ENCODE measurements at regions not wholly inside any gene's neighbourhood (a gene's known extent, or its start where the extent isn't known, plus 50 kb on each side); places are given as distances from the start of the nearest gene placed in this dataset.

DNA sequence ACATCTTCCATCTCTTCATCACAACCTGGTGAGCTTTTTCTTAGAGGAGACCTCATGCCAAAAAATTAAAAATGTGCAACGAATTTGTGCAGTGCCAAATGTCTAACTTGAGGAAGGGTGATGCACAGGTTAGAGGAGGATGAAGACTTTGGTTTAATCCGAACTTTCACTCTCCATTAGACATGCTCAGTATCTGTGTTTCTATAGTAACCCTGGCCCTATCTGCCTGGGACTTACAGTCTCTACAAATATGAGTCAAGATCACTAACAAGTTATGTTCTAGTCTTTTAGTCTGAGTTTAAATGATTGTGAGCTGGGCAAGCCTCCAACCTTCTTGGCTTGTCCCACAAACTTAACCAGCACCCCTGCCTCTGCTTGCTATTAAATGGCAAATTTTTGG is 377.0 kb downstream of the BMP2 start (continued):
- TF ChIP-seq, protein P1, sequence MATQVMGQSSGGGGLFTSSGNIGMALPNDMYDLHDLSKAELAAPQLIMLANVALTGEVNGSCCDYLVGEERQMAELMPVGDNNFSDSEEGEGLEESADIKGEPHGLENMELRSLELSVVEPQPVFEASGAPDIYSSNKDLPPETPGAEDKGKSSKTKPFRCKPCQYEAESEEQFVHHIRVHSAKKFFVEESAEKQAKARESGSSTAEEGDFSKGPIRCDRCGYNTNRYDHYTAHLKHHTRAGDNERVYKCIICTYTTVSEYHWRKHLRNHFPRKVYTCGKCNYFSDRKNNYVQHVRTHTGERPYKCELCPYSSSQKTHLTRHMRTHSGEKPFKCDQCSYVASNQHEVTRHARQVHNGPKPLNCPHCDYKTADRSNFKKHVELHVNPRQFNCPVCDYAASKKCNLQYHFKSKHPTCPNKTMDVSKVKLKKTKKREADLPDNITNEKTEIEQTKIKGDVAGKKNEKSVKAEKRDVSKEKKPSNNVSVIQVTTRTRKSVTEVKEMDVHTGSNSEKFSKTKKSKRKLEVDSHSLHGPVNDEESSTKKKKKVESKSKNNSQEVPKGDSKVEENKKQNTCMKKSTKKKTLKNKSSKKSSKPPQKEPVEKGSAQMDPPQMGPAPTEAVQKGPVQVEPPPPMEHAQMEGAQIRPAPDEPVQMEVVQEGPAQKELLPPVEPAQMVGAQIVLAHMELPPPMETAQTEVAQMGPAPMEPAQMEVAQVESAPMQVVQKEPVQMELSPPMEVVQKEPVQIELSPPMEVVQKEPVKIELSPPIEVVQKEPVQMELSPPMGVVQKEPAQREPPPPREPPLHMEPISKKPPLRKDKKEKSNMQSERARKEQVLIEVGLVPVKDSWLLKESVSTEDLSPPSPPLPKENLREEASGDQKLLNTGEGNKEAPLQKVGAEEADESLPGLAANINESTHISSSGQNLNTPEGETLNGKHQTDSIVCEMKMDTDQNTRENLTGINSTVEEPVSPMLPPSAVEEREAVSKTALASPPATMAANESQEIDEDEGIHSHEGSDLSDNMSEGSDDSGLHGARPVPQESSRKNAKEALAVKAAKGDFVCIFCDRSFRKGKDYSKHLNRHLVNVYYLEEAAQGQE (IDR thresholded peaks at IDR 0.05): no peak
- TF ChIP-seq TAF1 (conservative IDR thresholded peaks at IDR 0.05) (no peak), YY1 (IDR thresholded peaks at IDR 0.05) (no peak), RAD21 (IDR thresholded peaks at IDR 0.05) (no peak), FOXA2 (IDR thresholded peaks at IDR 0.05) (no peak), FOXA1 (IDR thresholded peaks at IDR 0.05) (no peak), RXRA (IDR thresholded peaks at IDR 0.05) (no peak)

DNA sequence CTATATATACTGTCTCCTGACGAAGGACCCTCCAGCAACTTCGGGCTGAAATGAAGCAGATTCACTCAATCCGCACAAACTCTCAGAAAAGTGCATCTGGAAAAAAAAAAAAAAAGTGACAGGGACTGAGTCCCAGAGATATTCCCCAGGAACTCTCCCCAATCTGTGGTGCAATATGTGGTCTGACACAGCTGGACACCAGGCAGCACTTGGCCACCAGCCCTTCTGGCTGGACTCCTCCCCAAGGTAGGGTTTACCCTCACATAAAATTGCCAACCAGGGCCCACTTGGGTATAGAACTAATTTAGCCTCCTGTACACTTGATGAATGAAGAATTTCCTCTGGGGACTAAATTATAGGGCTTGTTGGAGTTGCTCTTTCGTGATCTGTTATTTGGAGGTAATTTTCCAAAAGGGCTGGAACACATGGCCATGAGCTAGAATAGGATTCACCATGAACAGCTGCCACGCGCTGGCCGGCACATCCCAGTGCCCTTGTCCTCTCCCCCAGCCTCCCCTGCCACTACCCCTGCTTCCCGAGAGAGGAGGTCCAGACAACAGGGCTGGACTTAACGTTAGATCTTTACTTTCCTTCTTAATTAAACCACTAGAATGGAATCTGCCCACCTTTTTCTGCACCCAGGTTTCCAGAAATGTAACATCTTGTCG is 379.2 kb downstream of the BMP2 start:
- DNase-seq (ENCODE audit: low spot score): no peak
- no peak for TF ChIP-seq GABPA (IDR thresholded peaks at IDR 0.05 in 1 of 2, conservative IDR thresholded peaks at IDR 0.05 in 1 of 2)
- TF ChIP-seq YY1 (IDR thresholded peaks at IDR 0.05): no peak
- no peak for TF ChIP-seq HNF4G (IDR thresholded peaks at IDR 0.05)
- TF ChIP-seq RAD21 (IDR thresholded peaks at IDR 0.05): peak in 1 of 2 donors; percentile 6
- TF ChIP-seq TAF1 (conservative IDR thresholded peaks at IDR 0.05): no peak
- TF ChIP-seq EGR1 (IDR thresholded peaks at IDR 0.05; ENCODE audit: low read depth in 2 of 2): peak in 1 of 2 donors; percentile 34
- TF ChIP-seq, protein P2, sequence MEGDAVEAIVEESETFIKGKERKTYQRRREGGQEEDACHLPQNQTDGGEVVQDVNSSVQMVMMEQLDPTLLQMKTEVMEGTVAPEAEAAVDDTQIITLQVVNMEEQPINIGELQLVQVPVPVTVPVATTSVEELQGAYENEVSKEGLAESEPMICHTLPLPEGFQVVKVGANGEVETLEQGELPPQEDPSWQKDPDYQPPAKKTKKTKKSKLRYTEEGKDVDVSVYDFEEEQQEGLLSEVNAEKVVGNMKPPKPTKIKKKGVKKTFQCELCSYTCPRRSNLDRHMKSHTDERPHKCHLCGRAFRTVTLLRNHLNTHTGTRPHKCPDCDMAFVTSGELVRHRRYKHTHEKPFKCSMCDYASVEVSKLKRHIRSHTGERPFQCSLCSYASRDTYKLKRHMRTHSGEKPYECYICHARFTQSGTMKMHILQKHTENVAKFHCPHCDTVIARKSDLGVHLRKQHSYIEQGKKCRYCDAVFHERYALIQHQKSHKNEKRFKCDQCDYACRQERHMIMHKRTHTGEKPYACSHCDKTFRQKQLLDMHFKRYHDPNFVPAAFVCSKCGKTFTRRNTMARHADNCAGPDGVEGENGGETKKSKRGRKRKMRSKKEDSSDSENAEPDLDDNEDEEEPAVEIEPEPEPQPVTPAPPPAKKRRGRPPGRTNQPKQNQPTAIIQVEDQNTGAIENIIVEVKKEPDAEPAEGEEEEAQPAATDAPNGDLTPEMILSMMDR (IDR thresholded peaks at IDR 0.05; ENCODE audit: low read depth, low read length, missing input control): no peak
- peak in 1 of 2 donors; percentile 45 for TF ChIP-seq JUND (IDR thresholded peaks at IDR 0.05)
- TF ChIP-seq HNF4A (conservative IDR thresholded peaks at IDR 0.05): peak in 1 of 2 donors; percentile 37
- TF ChIP-seq, protein P1 (IDR thresholded peaks at IDR 0.05): no peak
- TF ChIP-seq, protein P3, sequence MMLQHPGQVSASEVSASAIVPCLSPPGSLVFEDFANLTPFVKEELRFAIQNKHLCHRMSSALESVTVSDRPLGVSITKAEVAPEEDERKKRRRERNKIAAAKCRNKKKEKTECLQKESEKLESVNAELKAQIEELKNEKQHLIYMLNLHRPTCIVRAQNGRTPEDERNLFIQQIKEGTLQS (IDR thresholded peaks at IDR 0.05): no peak
- TF ChIP-seq FOXA2 (IDR thresholded peaks at IDR 0.05): no peak
- no peak for TF ChIP-seq FOXA1 (IDR thresholded peaks at IDR 0.05)
- no peak for TF ChIP-seq NR2F2 (IDR thresholded peaks at IDR 0.05)
- TF ChIP-seq RXRA (IDR thresholded peaks at IDR 0.05): peak in 1 of 2 donors; percentile 33
- TF ChIP-seq, protein P4, sequence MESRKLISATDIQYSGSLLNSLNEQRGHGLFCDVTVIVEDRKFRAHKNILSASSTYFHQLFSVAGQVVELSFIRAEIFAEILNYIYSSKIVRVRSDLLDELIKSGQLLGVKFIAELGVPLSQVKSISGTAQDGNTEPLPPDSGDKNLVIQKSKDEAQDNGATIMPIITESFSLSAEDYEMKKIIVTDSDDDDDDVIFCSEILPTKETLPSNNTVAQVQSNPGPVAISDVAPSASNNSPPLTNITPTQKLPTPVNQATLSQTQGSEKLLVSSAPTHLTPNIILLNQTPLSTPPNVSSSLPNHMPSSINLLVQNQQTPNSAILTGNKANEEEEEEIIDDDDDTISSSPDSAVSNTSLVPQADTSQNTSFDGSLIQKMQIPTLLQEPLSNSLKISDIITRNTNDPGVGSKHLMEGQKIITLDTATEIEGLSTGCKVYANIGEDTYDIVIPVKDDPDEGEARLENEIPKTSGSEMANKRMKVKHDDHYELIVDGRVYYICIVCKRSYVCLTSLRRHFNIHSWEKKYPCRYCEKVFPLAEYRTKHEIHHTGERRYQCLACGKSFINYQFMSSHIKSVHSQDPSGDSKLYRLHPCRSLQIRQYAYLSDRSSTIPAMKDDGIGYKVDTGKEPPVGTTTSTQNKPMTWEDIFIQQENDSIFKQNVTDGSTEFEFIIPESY (IDR thresholded peaks at IDR 0.05): no peak
- TF ChIP-seq, protein P5, sequence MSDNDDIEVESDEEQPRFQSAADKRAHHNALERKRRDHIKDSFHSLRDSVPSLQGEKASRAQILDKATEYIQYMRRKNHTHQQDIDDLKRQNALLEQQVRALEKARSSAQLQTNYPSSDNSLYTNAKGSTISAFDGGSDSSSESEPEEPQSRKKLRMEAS (IDR thresholded peaks at IDR 0.05): no peak
- no peak for TF ChIP-seq SP1 (IDR thresholded peaks at IDR 0.05)
- Histone ChIP-seq H3K9ac (ENCODE audit: low read depth in 1 of 2, low read length in 2 of 2) (no peak overlapping the region), H3K27ac (ENCODE audit: low read depth in 1 of 2, low read length in 2 of 2) (peak overlapping the region; percentile 70 to 75), H3K9me3 (ENCODE audit: control insufficient read depth in 4 of 4, low read length in 3 of 4) (no peaks in the 10 kb centered on the region), H3K36me3 (ENCODE audit: control insufficient read depth in 4 of 4, insufficient read depth in 3 of 4, low read depth in 1 of 4, low read length in 3 of 4) (no peaks in the 10 kb centered on the region), H3K4me3 (ENCODE audit: low read depth in 1 of 3, low read length in 3 of 3) (peak overlapping the region in 1 of 3 donors; percentile 13), H3K27me3 (ENCODE audit: control insufficient read depth in 4 of 4, insufficient read depth in 4 of 4, low read length in 3 of 4) (no peaks in the 10 kb centered on the region), H3K4me1 (ENCODE audit: control insufficient read depth in 4 of 4, insufficient read depth in 4 of 4, low read length in 3 of 4) (peaks cover 2 to 23% (median 19%) of the 10 kb centered on the region in 4 donors)
- WGBS: 52% methylated on average over 10 of the region's 10 CpGs

Measured in liver (tissue), 8 donors.